A673 (cell line): ENCODE measurements at regions not wholly inside any gene's neighbourhood (a gene's known extent, or its start where the extent isn't known, plus 50 kb on each side); places are given as distances from the start of the nearest gene placed in this dataset.
"Not testable (repeated sequence)": the region's sequence is repeated elsewhere in the genome, so short reads cannot be mapped to it uniquely, and the experiment has no call there.

Experiments used
- EZH2 ChIP-seq: fragments of 200-600 bp; sonication (generic); IDR thresholded peaks from 2 replicates; pipeline ENCODE4 v1.6.1; 2017; ENCODE audit warnings: borderline replicate concordance, low read depth, mild to moderate bottlenecking, mixed read lengths, antibody characterized with exemption, low read length; ENCODE audit not compliant: poor library complexity, severe bottlenecking
- TF ChIP-seq, protein P1 (sequence below): fragments of 300-800, 200-600 bp; sonication (generic); conservative IDR thresholded peaks from 2 replicates; pipeline ENCODE4 v1.5.1; 2017; ENCODE audit warnings: low read depth, mild to moderate bottlenecking, antibody characterized with exemption, low read length, moderate library complexity, mixed read lengths

DNA sequence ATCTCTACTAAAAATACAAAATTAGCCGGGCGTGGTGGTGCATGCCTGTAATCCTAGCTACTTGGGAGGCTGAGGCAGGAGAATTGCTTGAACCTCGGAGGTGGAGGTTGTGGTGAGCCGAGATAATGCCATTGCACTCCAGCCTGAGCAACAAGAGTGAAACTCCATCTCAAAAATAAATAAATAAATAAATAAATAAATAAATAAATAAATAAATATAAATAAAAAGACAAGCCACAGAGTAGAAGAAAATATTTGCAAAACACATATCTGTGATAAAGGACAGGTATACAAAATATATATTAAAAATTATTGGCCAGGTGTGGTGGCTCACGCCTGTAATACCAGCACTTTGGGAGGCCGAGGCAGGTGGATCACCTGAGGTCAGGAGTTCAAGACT, 96.0 kb downstream of the MRPL57 start:
- TF ChIP-seq, protein P1, sequence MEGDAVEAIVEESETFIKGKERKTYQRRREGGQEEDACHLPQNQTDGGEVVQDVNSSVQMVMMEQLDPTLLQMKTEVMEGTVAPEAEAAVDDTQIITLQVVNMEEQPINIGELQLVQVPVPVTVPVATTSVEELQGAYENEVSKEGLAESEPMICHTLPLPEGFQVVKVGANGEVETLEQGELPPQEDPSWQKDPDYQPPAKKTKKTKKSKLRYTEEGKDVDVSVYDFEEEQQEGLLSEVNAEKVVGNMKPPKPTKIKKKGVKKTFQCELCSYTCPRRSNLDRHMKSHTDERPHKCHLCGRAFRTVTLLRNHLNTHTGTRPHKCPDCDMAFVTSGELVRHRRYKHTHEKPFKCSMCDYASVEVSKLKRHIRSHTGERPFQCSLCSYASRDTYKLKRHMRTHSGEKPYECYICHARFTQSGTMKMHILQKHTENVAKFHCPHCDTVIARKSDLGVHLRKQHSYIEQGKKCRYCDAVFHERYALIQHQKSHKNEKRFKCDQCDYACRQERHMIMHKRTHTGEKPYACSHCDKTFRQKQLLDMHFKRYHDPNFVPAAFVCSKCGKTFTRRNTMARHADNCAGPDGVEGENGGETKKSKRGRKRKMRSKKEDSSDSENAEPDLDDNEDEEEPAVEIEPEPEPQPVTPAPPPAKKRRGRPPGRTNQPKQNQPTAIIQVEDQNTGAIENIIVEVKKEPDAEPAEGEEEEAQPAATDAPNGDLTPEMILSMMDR: not testable (repeated sequence)
- not testable (repeated sequence) for TF ChIP-seq EZH2
